Stomach (tissue), 8 donors: ENCODE measurements at regions not wholly inside any gene's neighbourhood (a gene's known extent, or its start where the extent isn't known, plus 50 kb on each side); places are given as distances from the start of the nearest gene placed in this dataset.

Experiments used
- DNase-seq, 2 donors: peaks; one replicate each; pipeline versions ENCODE4 v3.0.0 to v3.0.0-alpha.2; 2013 to 2019
- H3K27ac ChIP-seq, 5 donors: fragments of 200-600 bp in 4 of 5; sonication (generic) in 4 of 5; one replicate each; pipeline ENCODE4 v1.5.1; 2013 to 2019; ENCODE audit warnings: mild to moderate bottlenecking in 1 of 5, moderate library complexity in 1 of 5
- H3K27me3 ChIP-seq, 3 donors: fragments of 200-600 bp; sonication (generic); one replicate each; pipeline ENCODE4 v1.5.1; 2017 to 2019; ENCODE audit warnings: mixed run types in 1 of 3
- H3K36me3 ChIP-seq, 4 donors: fragments of 200-600 bp; sonication (generic); 1 replicate in 3 of 4; 2 replicates in 1 of 4; pipeline ENCODE4 v1.5.1; 2016 to 2019
- H3K4me1 ChIP-seq, 4 donors: fragments of 200-600 bp; sonication (generic); one replicate each; pipeline ENCODE4 v1.5.1; 2016 to 2019
- H3K4me3 ChIP-seq, 4 donors: fragments of 200-600 bp; sonication (generic) in 3 of 4; one replicate each; pipeline ENCODE4 v1.5.1; 2016 to 2019; ENCODE audit warnings: mild to moderate bottlenecking in 1 of 4
- H3K9me3 ChIP-seq, 4 donors: fragments of 200-600 bp; sonication (generic); one replicate each; pipeline ENCODE4 v1.5.1; 2016 to 2019
- EP300 ChIP-seq: sonication (generic); formaldehyde crosslinking; IDR thresholded peaks from one replicate; pipeline ENCODE4 v1.6.1; 2017; ENCODE audit warnings: antibody characterized with exemption
- POLR2A ChIP-seq, 4 donors: fragments of 450-650 bp; IDR thresholded peaks; one replicate each; pipeline ENCODE4 v1.6.1; 2016; ENCODE audit warnings: antibody characterized with exemption in 4 of 4, control low read depth in 2 of 4, mild to moderate bottlenecking in 1 of 4, moderate library complexity in 1 of 4
- POLR2AphosphoS5 ChIP-seq, 3 donors: sonication (generic); formaldehyde crosslinking; IDR thresholded peaks; one replicate each; pipeline ENCODE4 v1.6.1; 2016; ENCODE audit warnings: antibody characterized with exemption in 3 of 3
- WGBS, 5 donors: extraction: QIAGEN DNeasy Blood & Tissue Kit in 3 of 5; methylation state at CpG; one replicate each; pipeline versions ENCODE4 v1.1.5 to v1.1.7; 2013 to 2018; 5-methylcytosine and 5-hydroxymethylcytosine counted together
- intact Hi-C: fragments of 100-400 bp; cut with DNase I; formaldehyde crosslinking; loops from one replicate; pipeline ENCODE4 v1.15.1; 2023; ENCODE audit warnings: low total_unique reads
- TF ChIP-seq, protein P1 (sequence below), 7 experiments: fragments of 450-650 bp in 4 of 7; fragments of 200-600 bp in 3 of 7; sonication (generic) in 3 of 7; IDR thresholded peaks; one replicate each; pipeline ENCODE4 v1.5.1; 2016 to 2019; ENCODE audit warnings: antibody characterized with exemption in 7 of 7, control low read depth in 2 of 7, mild to moderate bottlenecking in 1 of 7
- donor health status: healthy with polysubstance abuse.
- donor health status: Bipolar disorder and iron deficiency.
- donor health status: healthy.

DNA sequence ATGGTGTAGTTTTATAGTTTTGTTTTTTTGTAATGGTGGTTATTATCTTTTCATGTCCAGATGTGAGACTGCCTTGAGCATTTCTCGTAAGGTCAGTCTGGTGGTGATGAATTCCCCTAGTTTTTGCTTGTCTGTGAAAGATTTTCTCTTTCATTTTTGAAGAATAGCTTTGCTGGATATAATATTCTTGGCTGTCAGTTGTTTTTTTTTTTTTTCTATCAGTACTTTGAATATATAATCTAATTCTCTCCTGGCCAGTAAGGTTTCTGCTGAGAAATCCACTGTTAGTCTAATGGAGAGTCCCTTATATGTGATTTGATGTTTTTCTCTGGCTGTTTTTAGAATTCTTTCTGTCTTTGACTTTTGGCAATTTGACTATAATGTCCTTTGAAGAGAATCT, 106.9 kb downstream of the CARTPT start:
- no peak overlapping the region for H3K27ac ChIP-seq
- peaks cover 0 to 42% (median 18%) of the 10 kb centered on the region in 4 donors for H3K9me3 ChIP-seq
- no peaks in the 10 kb centered on the region for H3K36me3 ChIP-seq
- DNase-seq, result no peak
- peaks cover 0 to 19% (median 5%) of the 10 kb centered on the region in 4 donors for H3K4me1 ChIP-seq
- WGBS, 5 donors, result 72 to 91% (median 82%) methylated on average over 1 of the region's 1 CpG
- TF ChIP-seq, protein P1, sequence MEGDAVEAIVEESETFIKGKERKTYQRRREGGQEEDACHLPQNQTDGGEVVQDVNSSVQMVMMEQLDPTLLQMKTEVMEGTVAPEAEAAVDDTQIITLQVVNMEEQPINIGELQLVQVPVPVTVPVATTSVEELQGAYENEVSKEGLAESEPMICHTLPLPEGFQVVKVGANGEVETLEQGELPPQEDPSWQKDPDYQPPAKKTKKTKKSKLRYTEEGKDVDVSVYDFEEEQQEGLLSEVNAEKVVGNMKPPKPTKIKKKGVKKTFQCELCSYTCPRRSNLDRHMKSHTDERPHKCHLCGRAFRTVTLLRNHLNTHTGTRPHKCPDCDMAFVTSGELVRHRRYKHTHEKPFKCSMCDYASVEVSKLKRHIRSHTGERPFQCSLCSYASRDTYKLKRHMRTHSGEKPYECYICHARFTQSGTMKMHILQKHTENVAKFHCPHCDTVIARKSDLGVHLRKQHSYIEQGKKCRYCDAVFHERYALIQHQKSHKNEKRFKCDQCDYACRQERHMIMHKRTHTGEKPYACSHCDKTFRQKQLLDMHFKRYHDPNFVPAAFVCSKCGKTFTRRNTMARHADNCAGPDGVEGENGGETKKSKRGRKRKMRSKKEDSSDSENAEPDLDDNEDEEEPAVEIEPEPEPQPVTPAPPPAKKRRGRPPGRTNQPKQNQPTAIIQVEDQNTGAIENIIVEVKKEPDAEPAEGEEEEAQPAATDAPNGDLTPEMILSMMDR (IDR thresholded peaks at IDR 0.05), result no peak
- TF ChIP-seq POLR2A (IDR thresholded peaks at IDR 0.05) (no peak), EP300 (no peak), POLR2AphosphoS5 (IDR thresholded peaks at IDR 0.05) (no peak)
- H3K27me3 ChIP-seq, result no peaks in the 10 kb centered on the region
- intact Hi-C loops, result no loop called here
- no peak overlapping the region for H3K4me3 ChIP-seq

DNA sequence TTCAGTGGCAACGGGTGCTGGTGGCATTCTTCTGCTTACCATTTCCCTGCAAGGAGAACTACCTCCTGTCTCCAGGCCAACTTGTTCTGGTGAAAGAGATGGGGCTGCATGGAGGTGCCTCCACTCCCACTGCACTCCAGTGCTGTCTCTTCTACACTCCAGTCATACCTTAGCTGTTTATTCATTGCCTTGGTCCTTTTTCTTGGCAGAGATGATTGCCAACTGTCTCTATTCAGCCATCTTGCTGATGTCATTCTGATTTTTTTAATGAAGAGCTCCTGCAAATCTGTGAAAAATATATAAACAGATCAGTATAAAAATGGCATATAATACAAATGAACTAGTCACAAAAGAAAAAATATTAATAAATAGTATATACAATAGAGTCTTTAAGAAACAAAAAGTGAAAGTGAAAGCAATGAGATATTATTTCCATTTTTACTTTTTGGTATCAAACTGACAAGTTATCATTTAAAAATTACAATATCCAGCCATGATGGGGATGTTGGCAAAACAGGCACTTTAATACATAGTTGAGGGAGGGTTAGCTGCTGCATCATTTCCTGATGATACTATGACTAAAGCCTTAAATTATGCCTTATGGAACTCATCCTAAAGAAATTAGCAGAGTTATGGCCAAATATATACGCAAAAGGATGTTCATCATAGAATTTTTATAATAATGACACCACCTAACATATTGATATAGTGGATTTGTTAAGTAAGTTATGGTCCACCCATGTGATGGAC, 109.4 kb downstream of the CARTPT start:
- peaks cover 0 to 22% (median 7%) of the 10 kb centered on the region in 4 donors for H3K4me1 ChIP-seq
- no peak overlapping the region for H3K27ac ChIP-seq
- TF ChIP-seq, protein P1 (IDR thresholded peaks at IDR 0.05), result no peak
- TF ChIP-seq POLR2AphosphoS5 (IDR thresholded peaks at IDR 0.05) (no peak), EP300 (no peak), POLR2A (IDR thresholded peaks at IDR 0.05) (no peak)
- H3K36me3 ChIP-seq, result no peaks in the 10 kb centered on the region
- H3K9me3 ChIP-seq, result peaks cover 0 to 29% (median 13%) of the 10 kb centered on the region in 4 donors
- 86 to 98% (median 95%) methylated on average over 2 of the region's 2 CpGs for WGBS, 5 donors
- no peaks in the 10 kb centered on the region for H3K27me3 ChIP-seq
- intact Hi-C loops, result no loop called here
- no peak overlapping the region for H3K4me3 ChIP-seq
- no peak for DNase-seq

DNA sequence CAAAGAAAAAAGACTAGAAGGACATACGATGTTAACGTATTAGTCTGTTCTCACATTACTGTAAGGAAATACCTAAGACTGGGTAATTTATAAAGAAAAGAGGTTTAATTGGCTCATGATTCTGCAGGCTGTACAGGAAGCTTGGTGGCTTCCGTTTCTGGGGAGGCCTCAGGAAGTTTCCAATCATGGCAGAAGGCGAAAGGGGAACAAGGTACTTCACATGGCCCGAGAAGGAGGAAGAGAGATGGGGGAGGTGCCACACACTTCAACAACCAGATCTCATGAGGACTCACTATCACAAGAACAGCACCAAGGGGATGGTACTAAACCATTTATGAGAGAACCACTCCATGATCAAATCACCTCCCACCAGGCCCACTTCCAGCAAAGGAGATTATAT, 110.1 kb downstream of the CARTPT start:
- TF ChIP-seq EP300 (no peak), POLR2AphosphoS5 (IDR thresholded peaks at IDR 0.05) (no peak), POLR2A (IDR thresholded peaks at IDR 0.05) (no peak)
- TF ChIP-seq, protein P1 (IDR thresholded peaks at IDR 0.05), result no peak
- 72 to 88% (median 84%) methylated on average over 5 of the region's 5 CpGs for WGBS, 5 donors
- Histone ChIP-seq H3K9me3 (peaks cover 0 to 29% (median 13%) of the 10 kb centered on the region in 4 donors), H3K27me3 (no peaks in the 10 kb centered on the region), H3K4me1 (peaks cover 0 to 22% (median 7%) of the 10 kb centered on the region in 4 donors), H3K36me3 (no peaks in the 10 kb centered on the region), H3K27ac (no peak overlapping the region), H3K4me3 (no peak overlapping the region)
- DNase-seq, result no peak
- intact Hi-C loops, result no loop called here

DNA sequence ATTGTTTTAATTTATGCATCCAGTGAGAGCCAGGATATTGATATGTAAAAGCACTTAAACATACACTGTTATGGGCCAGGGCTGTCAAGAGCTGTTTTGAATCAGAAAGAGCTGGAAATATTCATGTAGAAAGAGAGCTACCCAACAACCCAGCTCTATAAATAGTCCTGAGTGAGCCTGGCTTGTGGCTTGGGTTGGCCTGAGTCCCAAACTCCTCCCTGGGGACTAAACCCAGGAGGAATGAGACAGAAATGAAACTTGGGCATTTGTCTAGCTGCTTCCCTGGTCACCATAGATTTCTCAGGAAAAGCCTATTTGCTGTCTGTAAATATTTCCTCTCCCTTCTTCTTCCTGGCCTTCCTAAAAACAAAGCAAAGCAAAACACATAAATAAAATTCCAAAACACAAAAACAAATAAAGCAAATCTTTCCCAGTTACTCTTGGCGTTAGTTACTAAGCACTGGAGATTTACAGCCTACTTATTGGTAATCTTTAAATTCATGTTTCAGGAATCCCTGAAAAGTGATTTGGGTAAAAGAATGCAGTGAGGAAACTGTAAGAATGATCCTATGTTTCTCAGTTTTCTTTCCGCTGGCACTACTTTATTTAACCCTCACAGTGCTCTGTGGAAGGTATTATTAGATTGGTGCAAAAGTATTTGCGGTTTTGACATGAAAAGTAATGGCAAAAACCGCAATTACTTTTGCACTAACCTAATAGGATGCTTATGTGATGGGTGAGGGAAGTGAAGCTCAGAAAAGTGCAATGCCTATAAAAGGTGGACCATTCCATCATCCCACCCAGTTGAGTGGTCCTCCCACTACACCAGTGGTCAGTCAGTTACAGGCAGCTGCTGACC, 111.8 kb downstream of the CARTPT start:
- Histone ChIP-seq H3K36me3 (no peaks in the 10 kb centered on the region), H3K4me3 (no peak overlapping the region), H3K9me3 (peaks cover 0 to 18% (median 6%) of the 10 kb centered on the region in 4 donors), H3K27ac (peak overlapping the region in 2 of 5 donors; percentile 23 to 74), H3K27me3 (no peaks in the 10 kb centered on the region), H3K4me1 (peaks cover 0 to 22% (median 7%) of the 10 kb centered on the region in 4 donors)
- TF ChIP-seq, protein P1 (IDR thresholded peaks at IDR 0.05), result no peak
- TF ChIP-seq EP300 (no peak), POLR2A (IDR thresholded peaks at IDR 0.05) (no peak), POLR2AphosphoS5 (IDR thresholded peaks at IDR 0.05) (no peak)
- DNase-seq, result peak; percentile 69 to 83
- intact Hi-C loops, result no loop called here
- 47 to 72% (median 64%) methylated on average over 4 of the region's 4 CpGs for WGBS, 5 donors
